HG03103 (cell line): ENCODE measurements at regions not wholly inside any gene's neighbourhood (a gene's known extent, or its start where the extent isn't known, plus 50 kb on each side); places are given as distances from the start of the nearest gene placed in this dataset.
"Not testable (repeated sequence)": the region's sequence is repeated elsewhere in the genome, so short reads cannot be mapped to it uniquely, and the experiment has no call there.

ENCODE experiments used
- ATAC-seq: cut with Tn5 transposase; IDR thresholded peaks from one replicate; pipeline ENCODE4 v1.9.1; 2021; ENCODE audit warnings: low read depth; ENCODE audit not compliant: unreplicated experiment

DNA sequence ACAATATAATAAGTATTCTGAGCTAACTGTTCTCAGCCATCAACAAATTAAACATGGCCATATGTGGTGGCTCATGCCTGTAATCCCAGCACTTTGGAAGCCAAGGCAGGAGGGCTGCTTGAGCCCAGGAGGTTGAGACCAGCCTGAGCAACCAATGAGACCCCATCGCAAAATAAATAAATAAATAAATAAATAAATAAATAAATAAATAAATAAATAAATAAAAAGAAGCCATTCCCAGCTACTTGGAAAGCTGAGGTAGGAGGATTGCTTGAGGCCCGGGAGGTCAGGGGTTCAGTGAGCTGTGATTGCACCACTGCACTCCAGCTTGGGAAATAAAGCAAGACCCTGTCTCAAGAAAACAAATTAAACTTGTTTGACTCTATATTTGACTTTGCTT is 1256.4 kb downstream of the EFNA5 start:
- ATAC-seq, result no peak

DNA sequence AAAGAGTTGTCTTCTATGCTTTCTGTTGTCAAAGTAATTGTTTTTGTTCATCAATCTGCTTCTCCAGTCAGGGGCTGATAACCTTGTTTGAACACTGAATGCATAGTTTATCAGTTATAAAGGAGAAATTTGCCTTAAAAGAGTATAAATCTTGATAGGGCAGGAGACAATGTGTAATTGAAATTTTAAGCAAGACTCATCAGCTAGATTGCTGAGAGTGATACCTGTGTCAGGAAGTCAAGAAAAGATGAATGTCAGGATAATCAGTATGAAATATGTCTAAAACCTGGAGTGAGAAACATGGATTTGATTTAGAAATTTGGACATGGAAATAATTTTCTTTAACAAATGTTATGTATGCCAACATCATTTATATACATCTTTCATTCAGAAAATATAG is 1258.1 kb downstream of the EFNA5 start:
- no peak for ATAC-seq

DNA sequence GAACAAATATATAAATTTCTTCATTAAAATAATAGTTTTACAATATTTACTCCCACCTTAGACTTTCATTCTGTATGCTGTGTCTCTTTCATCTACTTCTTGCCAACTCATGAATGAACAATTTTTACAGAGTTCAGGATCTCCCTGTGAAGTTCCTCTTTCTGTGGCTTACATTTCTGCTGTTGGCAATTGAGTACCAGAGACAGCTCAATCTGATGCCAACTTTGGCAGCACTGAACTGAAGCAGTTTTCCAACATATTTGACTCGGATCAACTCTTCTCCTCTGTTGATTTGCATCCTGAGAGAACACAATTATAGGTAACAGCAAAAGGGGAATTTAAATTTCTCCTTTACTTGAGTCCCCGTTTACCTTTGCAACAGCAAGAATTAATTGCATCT is 1262.2 kb downstream of the EFNA5 start:
- ATAC-seq, result no peak

DNA sequence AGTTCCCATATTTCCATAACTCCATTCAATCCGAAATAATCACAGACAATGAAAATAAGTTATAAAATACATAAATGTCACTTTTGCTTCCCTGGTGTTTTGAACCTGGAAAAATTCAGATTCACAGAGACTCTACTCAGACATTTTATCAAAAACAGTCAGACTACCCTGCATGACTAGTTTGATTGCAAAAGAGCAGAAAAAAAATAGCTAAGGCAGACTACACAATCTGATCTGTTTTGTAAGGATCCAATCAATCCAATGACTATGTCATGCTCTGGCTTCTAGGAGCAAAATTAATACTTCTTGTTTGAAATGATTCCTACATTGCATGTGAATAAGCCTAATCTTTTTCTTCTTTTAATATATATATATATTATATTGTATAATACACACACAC is 1262.6 kb downstream of the EFNA5 start:
- ATAC-seq, result no peak

DNA sequence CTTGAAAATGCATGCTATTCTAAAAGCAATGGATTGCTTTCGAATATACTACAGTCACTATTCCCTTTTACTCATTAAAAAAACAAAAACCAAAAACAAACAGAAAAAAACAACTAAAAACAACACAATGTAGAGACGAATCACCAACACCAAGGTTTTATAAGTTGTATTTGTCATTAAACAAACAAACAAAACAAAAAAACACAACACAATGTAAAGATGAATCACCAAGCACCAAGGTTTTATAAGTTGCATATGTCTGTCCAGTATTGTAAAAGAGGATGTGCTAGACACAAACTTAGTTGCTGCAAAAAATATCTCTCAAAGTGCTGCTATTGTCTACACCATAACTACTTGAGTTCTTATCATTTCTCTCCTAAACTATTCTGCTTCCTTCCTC is 1269.2 kb downstream of the EFNA5 start:
- no peak for ATAC-seq

DNA sequence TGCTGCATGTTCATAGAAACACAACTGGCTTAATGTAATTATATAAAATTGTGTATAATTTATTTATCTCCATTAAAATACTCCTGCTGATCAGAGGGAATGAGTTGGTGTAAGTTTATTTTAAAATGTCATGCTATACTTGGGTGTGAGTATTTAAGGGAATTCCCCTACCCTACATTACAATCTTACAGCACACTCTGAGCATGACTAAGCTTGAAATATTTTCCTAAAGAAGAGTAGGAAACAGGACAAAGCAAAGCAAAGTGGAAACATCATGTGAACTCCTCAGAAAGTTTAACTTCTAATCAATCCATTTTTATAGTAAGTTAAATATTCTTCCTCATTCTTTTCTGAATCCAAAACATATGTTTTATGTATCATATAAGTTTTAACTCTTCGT is 1271.3 kb downstream of the EFNA5 start:
- no peak for ATAC-seq

- ATAC-seq, result no peak
Measured at GRCh38 chr5:106397700-106398099, 1273.0 kb downstream of the EFNA5 start.

DNA sequence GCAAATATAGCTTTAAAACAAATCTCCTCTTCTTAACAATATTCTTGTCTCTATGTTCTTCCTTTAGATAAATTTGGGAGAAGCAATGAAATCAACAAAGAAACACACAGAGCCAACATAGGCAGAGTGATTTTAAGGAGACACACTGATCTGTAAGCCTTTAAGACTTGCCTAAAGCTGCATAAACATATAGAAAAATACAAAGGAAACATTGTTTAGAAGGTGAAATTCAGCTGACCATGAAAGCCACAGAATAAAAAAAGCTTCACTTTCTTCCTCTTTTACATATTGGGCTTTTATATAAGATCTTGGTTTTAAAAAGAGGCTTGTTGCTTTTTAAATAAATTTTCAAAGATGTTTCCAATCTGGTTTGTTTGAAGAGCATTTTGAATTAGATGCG is 1277.5 kb downstream of the EFNA5 start:
- no peak for ATAC-seq

- no peak for ATAC-seq
Measured at GRCh38 chr5:106392766-106393165, 1278.0 kb downstream of the EFNA5 start.

DNA sequence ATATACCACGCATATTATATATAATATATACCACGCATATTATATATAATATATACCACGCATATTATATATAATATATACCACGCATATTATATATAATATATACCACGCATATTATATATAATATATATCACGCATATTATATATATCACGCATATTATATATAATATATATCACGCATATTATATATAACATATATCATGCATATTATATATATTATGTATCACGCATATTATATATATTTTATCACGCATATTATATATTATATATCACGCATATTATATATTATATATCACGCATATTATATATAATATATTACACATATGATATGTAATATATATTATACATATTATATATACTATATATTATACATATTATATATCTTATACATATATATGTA is 1283.0 kb downstream of the EFNA5 start:
- not testable (repeated sequence) for ATAC-seq

DNA sequence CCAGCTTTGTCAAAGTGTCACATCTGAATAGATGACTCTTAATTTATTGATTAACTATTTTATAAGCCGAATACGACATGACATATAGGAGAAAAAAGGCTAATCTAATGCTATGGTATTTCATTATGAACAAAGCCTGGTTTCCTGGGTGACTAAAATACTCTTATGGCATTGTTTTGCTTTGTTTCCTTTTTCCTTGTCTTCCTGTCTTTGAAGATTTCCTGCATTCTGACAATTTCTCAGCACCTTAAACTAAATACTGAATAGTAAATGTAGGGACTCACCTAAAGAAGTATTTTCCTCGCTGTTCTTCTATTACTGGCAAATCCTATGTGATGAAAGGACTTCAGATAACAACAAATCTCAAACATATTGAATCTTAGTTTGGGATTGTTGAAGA is 1284.5 kb downstream of the EFNA5 start:
- ATAC-seq, result no peak

DNA sequence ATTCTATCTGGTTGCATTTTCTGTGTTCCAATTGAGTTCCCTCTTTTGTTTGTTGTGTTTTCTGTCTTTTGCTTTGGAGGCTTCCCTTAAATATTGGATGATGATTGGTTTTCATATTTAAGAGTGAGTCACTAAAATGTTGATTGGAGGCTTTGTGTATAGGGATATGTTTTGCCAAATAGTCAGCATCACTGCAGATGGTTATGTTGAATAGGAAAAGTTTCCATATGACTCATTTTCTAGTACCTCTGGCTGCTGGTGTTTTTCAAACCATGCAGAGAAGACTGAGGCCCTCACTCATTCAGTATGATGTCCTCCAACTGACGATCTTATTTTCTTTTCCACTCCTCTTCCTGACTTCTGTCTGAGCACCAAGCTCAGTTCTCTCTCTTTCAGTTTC is 1290.0 kb downstream of the EFNA5 start:
- ATAC-seq, result no peak

DNA sequence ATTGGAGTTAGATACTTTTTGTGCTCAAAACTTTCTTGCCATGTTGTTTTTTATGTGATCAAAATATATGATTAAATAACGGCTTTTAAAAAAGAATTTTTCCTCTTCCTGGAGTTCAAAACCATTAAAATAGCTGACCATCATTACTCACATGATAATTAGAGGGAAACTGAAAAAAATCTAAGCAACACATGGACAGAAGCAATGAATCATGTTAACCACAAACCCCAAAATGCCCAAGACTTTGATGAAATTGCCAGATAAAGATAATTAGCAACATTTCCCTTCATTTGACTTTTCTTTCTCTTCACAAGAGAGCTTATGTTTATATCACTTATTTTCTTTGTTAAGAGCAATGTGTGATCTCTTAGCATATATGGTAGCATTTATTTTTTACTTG is 1294.2 kb downstream of the EFNA5 start:
- ATAC-seq, result no peak

DNA sequence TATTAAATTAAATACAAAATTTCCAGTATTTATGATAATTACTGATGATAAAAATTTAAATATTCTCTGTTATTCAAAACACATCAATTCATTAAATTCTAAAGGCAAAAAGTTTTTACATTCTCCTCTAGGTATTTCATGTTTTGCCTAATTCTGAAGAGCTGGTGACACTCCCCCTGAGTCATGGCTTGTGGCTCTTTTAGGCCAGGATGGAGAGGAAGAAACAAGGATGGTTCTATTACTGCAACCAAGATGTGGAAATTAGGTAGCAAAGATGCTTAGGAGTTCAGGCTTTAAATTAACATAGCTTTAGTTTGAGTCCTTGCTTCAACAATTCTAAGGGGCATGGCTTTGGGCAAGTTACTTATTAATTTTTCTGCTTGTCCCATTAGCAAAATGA is 1295.8 kb downstream of the EFNA5 start:
- ATAC-seq, result no peak

DNA sequence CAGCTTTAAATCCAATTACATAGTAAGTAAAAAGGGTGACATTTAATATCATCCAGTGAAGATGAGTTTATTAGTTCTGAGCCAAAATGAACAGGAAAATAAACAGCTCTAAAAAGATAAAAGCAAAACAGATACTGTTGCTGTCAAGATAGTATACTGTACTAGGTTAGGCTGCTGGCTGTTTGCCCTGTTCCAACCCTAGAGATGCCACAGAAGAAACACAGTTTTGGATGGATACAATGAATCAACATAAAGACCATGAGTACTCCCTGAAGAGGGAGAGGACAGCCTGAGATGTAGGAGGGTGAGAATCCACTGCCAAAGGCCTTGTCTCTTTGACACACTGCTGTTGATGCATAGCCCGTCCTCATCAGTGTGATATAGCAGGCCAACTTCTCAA is 1302.7 kb downstream of the EFNA5 start:
- ATAC-seq, result no peak

DNA sequence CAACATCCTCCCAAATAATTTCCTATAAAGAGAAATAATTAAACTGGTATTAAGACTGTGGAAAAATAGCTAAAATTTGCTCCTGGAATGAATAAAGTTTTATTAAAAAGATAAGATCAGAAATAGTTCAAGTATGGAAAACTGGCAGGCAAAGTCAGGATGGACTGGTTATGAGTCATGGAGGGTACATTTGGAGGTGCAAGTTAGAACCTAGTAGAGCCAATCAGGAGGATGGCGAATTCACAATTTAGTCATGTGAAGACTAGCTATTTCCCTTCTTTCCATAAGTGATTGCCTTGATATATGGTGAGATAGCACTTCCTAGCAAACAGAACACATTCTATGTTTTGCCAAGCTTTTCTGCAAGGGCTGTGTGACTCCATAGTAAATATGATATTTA is 1303.5 kb downstream of the EFNA5 start:
- no peak for ATAC-seq

DNA sequence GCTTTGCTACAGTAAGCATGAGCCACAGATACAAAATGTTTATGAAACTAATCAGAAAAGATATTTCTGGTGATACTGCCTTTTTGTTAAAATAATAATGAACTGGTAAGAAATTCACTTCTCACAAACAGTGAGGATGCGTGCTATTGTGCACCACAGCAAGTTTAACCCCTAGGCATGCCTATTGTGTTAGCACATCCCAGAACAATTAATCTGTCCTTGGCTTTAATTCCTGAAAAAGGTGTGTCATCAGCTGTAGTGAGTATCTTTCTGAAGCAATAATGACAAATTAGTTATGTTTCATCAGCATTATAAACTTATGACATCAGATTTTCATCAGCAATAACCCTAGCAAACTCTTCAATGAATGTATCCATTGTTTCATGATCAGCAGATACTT is 1307.2 kb downstream of the EFNA5 start:
- ATAC-seq, result no peak

- no peak for ATAC-seq
Measured at GRCh38 chr5:106361905-106362304, 1308.8 kb downstream of the EFNA5 start.

GRCh38 chr5:106331415-106331814 is 1339.3 kb downstream of the EFNA5 start:
- ATAC-seq, result no peak

GRCh38 chr5:106324356-106324755 is 1346.4 kb downstream of the EFNA5 start:
- no peak for ATAC-seq

DNA sequence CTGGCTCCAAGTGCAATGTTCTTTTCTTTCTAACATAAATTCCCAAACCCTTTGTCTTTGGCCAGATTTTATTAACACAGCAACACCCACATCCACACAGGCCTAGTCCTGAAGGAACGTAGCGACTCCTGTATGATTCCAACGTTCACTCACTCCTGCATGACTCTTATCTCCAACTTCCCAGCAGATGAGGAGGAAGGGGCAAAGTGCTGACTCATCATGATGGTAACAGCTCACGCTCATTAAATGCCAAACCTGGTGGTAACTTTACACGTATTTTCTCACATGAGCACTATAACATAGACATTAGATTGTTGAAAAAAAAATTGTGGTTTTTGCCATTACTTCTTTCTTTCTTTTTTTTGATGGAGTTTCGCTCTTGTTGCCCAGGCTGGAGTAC is 1349.5 kb downstream of the EFNA5 start:
- no peak for ATAC-seq

DNA sequence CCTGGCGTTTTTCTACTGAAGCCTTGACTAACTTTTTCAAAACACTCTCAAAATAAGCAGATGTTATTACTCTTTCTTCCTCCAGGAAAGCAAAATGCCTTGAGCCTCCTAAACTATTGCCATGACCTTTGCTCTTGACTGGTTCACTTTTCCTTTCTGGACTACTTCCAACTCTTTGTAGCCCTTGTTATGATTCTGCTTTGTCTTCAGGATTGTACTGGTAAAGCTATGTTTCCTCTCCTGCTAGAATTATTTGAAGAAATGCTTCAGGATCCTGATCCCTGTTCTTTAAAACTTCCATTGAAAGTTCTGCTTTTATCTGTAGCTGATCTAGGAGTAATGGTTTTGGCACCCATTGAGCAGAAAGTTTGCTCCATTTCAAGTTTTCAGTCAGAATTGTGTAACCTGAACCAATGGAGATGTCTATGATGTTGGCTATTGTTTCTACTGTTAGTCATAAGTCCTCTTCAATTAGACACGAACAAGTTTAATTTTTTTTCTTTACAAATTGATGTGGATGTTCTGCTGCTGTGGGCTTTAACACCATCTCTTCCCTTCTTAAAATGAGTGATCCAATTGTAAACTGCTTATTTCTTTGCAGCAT is 1356.4 kb downstream of the EFNA5 start:
- ATAC-seq, result no peak

- ATAC-seq, result no peak
Measured at GRCh38 chr5:106312360-106312759, 1358.4 kb downstream of the EFNA5 start.
